ENCODE measurements at regions not wholly inside any gene's neighbourhood (a gene's known extent, or its start where the extent isn't known, plus 50 kb on each side); places are given as distances from the start of the nearest gene placed in this dataset.

DNA sequence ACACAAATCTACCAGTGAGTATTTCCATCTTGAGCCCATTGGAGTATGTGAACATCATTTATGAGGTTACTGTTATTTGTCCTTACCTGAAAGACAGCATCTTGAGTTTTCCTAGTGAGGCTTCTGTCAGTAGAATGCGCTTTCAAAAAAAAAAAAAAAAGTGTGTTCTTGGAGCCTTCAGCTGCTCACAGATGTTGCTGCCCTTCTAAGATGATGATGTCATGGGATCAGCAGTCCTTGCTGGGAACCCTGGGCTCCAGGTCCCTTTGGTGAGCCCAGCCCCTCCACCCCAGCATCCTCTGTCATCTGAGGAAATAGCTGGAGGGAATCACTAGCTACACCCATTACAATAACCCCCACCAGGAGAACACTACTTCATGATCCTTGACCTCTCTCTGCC lies 83.3 kb downstream of the ATPSCKMT start:
- Histone ChIP-seq H3K9me2 (ENCODE audit: insufficient read depth) (no peaks in the 10 kb centered on the region), H3K9ac (no peak overlapping the region), H3K79me2 (ENCODE audit: insufficient read depth) (no peaks in the 10 kb centered on the region), H4K20me1 (ENCODE audit: insufficient read depth) (no peaks in the 10 kb centered on the region), H3K4me1 (ENCODE audit: insufficient read depth) (no peaks in the 10 kb centered on the region), H3K27ac (no peak overlapping the region), H3K27me3 (replicated peaks; ENCODE audit: insufficient read depth) (peaks cover 1% of the 10 kb centered on the region; the same call in 1 of the 2 replicates), H3K36me3 (ENCODE audit: low read depth) (no peaks in the 10 kb centered on the region), H3F3A (ENCODE audit: insufficient read depth) (no peaks in the 10 kb centered on the region), H3K9me3 (ENCODE audit: low read depth) (no peaks in the 10 kb centered on the region), H3K4me2 (ENCODE audit: unreplicated experiment) (no peak overlapping the region), H3K4me3 (no peak overlapping the region), H2AFZ (no peak overlapping the region)
- in situ Hi-C loops (cut with MboI) = no loop called here
- TF ChIP-seq EZH2phosphoT487 (IDR thresholded peaks at IDR 0.05; ENCODE audit: insufficient read depth, low read depth) (no peak), EZH2 (IDR thresholded peaks at IDR 0.05; ENCODE audit: insufficient read depth, poor library complexity, severe bottlenecking) (no peak)
- no peak for DNase-seq
- WGBS, 2 experiments (ENCODE audit: low coverage in 1 of 2, low lambda C conversion rate in 2 of 2, missing lambda C conversion rate in 2 of 2) = 89 to 93% methylated on average over 1 of the region's 1 CpG

DNA sequence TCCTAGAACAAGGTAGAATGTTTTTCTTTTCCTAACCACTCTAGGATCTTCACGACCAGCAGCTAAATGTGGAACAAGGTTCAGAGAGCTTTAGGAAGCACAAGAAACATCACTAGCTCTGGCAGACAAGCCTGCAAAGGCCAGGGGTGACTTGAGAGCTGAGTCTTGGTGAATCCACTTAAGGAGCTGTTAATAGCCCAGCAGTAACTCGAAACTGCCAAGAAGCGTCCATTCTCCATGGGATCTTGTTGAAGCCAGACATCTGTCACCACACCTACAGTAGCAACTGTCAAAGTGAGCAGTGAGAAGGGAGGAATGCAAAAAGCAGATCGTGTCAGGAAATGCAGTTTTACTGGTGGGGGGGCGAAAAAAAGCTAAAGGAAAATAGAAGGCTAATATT lies 87.2 kb downstream of the ATPSCKMT start:
- Histone ChIP-seq H3F3A (ENCODE audit: insufficient read depth) (no peaks in the 10 kb centered on the region), H3K9me3 (ENCODE audit: low read depth) (no peaks in the 10 kb centered on the region), H3K79me2 (ENCODE audit: insufficient read depth) (no peaks in the 10 kb centered on the region), H3K36me3 (ENCODE audit: low read depth) (no peaks in the 10 kb centered on the region), H3K9ac (no peak overlapping the region), H3K27me3 (replicated peaks; ENCODE audit: insufficient read depth) (peaks cover 9% of the 10 kb centered on the region; the same call in 1 of the 2 replicates), H3K9me2 (ENCODE audit: insufficient read depth) (no peaks in the 10 kb centered on the region), H3K4me1 (ENCODE audit: insufficient read depth) (no peaks in the 10 kb centered on the region), H3K27ac (no peak overlapping the region), H3K4me2 (ENCODE audit: unreplicated experiment) (no peak overlapping the region), H2AFZ (no peak overlapping the region), H3K4me3 (no peak overlapping the region), H4K20me1 (ENCODE audit: insufficient read depth) (no peaks in the 10 kb centered on the region)
- TF ChIP-seq EZH2 (IDR thresholded peaks at IDR 0.05; ENCODE audit: insufficient read depth, poor library complexity, severe bottlenecking) = no peak
- no peak for TF ChIP-seq EZH2phosphoT487 (IDR thresholded peaks at IDR 0.05; ENCODE audit: insufficient read depth, low read depth)
- no peak for DNase-seq
- in situ Hi-C loops (cut with MboI) = no loop called here
- WGBS, 2 experiments (ENCODE audit: low coverage in 1 of 2, low lambda C conversion rate in 2 of 2, missing lambda C conversion rate in 2 of 2) = 22 to 27% methylated on average over 5 of the region's 5 CpGs

DNA sequence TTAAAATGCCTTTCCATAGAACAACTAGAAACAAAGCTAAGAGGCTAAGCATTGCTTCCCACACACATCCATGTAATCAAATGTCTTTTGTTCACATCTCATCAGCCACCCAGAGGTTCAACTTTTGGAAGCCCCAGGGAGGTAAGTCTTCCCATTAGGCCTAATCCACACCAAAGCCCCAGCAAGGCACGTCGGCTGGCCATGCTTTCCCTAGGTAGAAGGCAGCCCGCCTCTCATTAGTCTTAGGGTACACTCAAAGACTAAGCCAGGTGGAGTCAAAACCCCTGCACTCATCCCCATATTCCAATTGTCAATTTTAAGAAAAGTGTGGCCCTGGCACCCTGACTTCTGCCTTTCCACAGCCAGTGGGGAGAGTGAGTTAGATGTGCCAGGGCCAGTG lies 87.9 kb downstream of the ATPSCKMT start:
- H3K27ac ChIP-seq = no peak overlapping the region
- no peaks in the 10 kb centered on the region for H3K9me3 ChIP-seq (ENCODE audit: low read depth)
- no peaks in the 10 kb centered on the region for H3K4me1 ChIP-seq (ENCODE audit: insufficient read depth)
- no peak for DNase-seq
- H3K9ac ChIP-seq = no peak overlapping the region
- H3K36me3 ChIP-seq (ENCODE audit: low read depth) = no peaks in the 10 kb centered on the region
- H3K4me2 ChIP-seq (ENCODE audit: unreplicated experiment) = no peak overlapping the region
- in situ Hi-C loops (cut with MboI) = no loop called here
- H3K4me3 ChIP-seq = no peak overlapping the region
- no peak for TF ChIP-seq EZH2phosphoT487 (IDR thresholded peaks at IDR 0.05; ENCODE audit: insufficient read depth, low read depth)
- no peak for TF ChIP-seq EZH2 (IDR thresholded peaks at IDR 0.05; ENCODE audit: insufficient read depth, poor library complexity, severe bottlenecking)
- H3F3A ChIP-seq (ENCODE audit: insufficient read depth) = no peaks in the 10 kb centered on the region
- no peaks in the 10 kb centered on the region for H3K9me2 ChIP-seq (ENCODE audit: insufficient read depth)
- no peaks in the 10 kb centered on the region for H3K79me2 ChIP-seq (ENCODE audit: insufficient read depth)
- no peak overlapping the region for H2AFZ ChIP-seq
- no peaks in the 10 kb centered on the region for H4K20me1 ChIP-seq (ENCODE audit: insufficient read depth)
- 65 to 75% methylated on average over 3 of the region's 3 CpGs for WGBS, 2 experiments (ENCODE audit: low coverage in 1 of 2, low lambda C conversion rate in 2 of 2, missing lambda C conversion rate in 2 of 2)
- H3K27me3 ChIP-seq (replicated peaks; ENCODE audit: insufficient read depth) = peaks cover 9% of the 10 kb centered on the region; the same call in 1 of the 2 replicates

DNA sequence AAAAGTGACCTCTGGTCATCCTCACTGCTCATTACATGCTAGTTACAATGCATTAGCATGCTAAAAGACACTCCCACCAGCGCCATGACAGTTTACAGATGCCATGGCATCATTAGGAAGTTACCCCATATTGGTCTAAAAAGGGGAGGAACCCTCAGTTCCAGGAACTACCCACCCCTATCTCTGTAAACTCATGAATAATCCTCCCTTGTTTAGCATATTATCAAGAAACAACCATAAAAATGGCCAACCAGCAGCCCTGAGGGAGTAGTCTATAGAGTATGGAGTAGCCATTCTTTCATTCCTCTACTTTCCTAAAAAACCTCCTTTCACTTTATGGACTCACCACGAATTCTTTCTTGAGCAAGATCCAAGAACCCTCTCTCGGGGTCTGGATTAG lies 89.4 kb downstream of the ATPSCKMT start:
- in situ Hi-C loops (cut with MboI) = no loop called here
- H3K9me2 ChIP-seq (ENCODE audit: insufficient read depth) = no peaks in the 10 kb centered on the region

DNA sequence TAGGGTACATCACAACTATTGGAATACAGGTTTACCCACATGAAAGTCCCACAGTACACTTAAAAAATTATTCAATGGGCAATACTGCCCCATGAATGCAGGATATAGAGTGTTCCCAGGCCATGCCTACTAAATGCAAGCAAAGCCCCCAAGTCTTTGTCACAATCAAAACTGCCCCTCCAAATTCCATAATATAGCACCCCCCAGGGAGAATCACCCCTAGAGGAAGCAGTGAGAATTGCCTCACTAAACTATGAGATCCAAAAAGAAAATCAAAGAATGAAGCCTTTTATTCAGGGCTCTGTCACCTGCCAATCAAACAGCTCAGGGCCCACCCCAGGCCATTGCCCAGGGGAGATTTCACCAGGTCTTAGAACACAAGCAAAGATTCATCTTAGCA lies 90.8 kb downstream of the ATPSCKMT start:
- no peaks in the 10 kb centered on the region for H4K20me1 ChIP-seq (ENCODE audit: insufficient read depth)
- no peak overlapping the region for H3K4me2 ChIP-seq (ENCODE audit: unreplicated experiment)
- H3K27ac ChIP-seq = no peak overlapping the region
- no peaks in the 10 kb centered on the region for H3K9me3 ChIP-seq (ENCODE audit: low read depth)
- H2AFZ ChIP-seq = no peak overlapping the region
- H3K36me3 ChIP-seq (ENCODE audit: low read depth) = no peaks in the 10 kb centered on the region
- H3K27me3 ChIP-seq (replicated peaks; ENCODE audit: insufficient read depth) = peaks cover 9% of the 10 kb centered on the region; the same call in 1 of the 2 replicates
- DNase-seq = no peak
- H3K4me3 ChIP-seq = no peak overlapping the region
- in situ Hi-C loops (cut with MboI) = no loop called here
- H3K9ac ChIP-seq = no peak overlapping the region
- no peaks in the 10 kb centered on the region for H3F3A ChIP-seq (ENCODE audit: insufficient read depth)
- no peaks in the 10 kb centered on the region for H3K9me2 ChIP-seq (ENCODE audit: insufficient read depth)
- H3K79me2 ChIP-seq (ENCODE audit: insufficient read depth) = no peaks in the 10 kb centered on the region
- H3K4me1 ChIP-seq (ENCODE audit: insufficient read depth) = no peaks in the 10 kb centered on the region
- TF ChIP-seq EZH2 (IDR thresholded peaks at IDR 0.05; ENCODE audit: insufficient read depth, poor library complexity, severe bottlenecking) = no peak
- TF ChIP-seq EZH2phosphoT487 (IDR thresholded peaks at IDR 0.05; ENCODE audit: insufficient read depth, low read depth) = no peak

More for the DNA sequence above, 89.4 kb downstream of the ATPSCKMT start:
- Histone ChIP-seq H3K4me1 (ENCODE audit: insufficient read depth) (no peaks in the 10 kb centered on the region), H3K4me2 (ENCODE audit: unreplicated experiment) (no peak overlapping the region), H3K36me3 (ENCODE audit: low read depth) (no peaks in the 10 kb centered on the region), H3F3A (ENCODE audit: insufficient read depth) (no peaks in the 10 kb centered on the region), H3K4me3 (no peak overlapping the region), H2AFZ (no peak overlapping the region), H3K9me3 (ENCODE audit: low read depth) (no peaks in the 10 kb centered on the region), H3K9ac (no peak overlapping the region), H4K20me1 (ENCODE audit: insufficient read depth) (no peaks in the 10 kb centered on the region), H3K79me2 (ENCODE audit: insufficient read depth) (no peaks in the 10 kb centered on the region), H3K27me3 (replicated peaks; ENCODE audit: insufficient read depth) (peaks cover 9% of the 10 kb centered on the region; the same call in 1 of the 2 replicates), H3K27ac (no peak overlapping the region)
- 49 to 56% methylated on average over 3 of the region's 3 CpGs for WGBS, 2 experiments (ENCODE audit: low coverage in 1 of 2, low lambda C conversion rate in 2 of 2, missing lambda C conversion rate in 2 of 2)
- DNase-seq = no peak
- TF ChIP-seq EZH2phosphoT487 (IDR thresholded peaks at IDR 0.05; ENCODE audit: insufficient read depth, low read depth) (no peak), EZH2 (IDR thresholded peaks at IDR 0.05; ENCODE audit: insufficient read depth, poor library complexity, severe bottlenecking) (no peak)

All from GM23248 (cell line).